Hepatocyte (in vitro differentiated cells): ENCODE measurements at regions not wholly inside any gene's neighbourhood (a gene's known extent, or its start where the extent isn't known, plus 50 kb on each side); places are given as distances from the start of the nearest gene placed in this dataset.

Experiments
- DNase-seq: peaks from one replicate; pipeline ENCODE4 v3.0.0-alpha.2; 2016; ENCODE audit warnings: low spot score
- H2AFZ ChIP-seq: fragments of 200-600 bp; sonication (generic); 2 replicates; pipeline ENCODE4 v1.6.0; 2016; ENCODE audit warnings: antibody characterized with exemption, mild to moderate bottlenecking
- H3K27ac ChIP-seq: fragments of 200-600 bp; sonication (generic); 2 replicates; pipeline ENCODE4 v1.5.1; 2016; ENCODE audit warnings: mild to moderate bottlenecking
- H3K27me3 ChIP-seq: fragments of 200-600 bp; sonication (generic); 2 replicates; pipeline ENCODE4 v1.6.1; 2016
- H3K36me3 ChIP-seq: fragments of 200-600 bp; sonication (generic); replicated peaks from 2 replicates; pipeline ENCODE4 v1.5.1; 2016; ENCODE audit warnings: low read depth; ENCODE audit not compliant: insufficient read depth
- H3K4me1 ChIP-seq: fragments of 200-600 bp; sonication (generic); 2 replicates; pipeline ENCODE4 v1.5.1; 2016; ENCODE audit warnings: mild to moderate bottlenecking, moderate library complexity; ENCODE audit not compliant: insufficient read depth
- H3K4me2 ChIP-seq: fragments of 200-600 bp; sonication (generic); 2 replicates; pipeline ENCODE4 v1.6.0; 2016
- H3K4me3 ChIP-seq: fragments of 200-600 bp; sonication (generic); 2 replicates; pipeline ENCODE4 v1.5.1; 2016; ENCODE audit warnings: mild to moderate bottlenecking
- H3K79me2 ChIP-seq: fragments of 200-600 bp; sonication (generic); 2 replicates; pipeline ENCODE4 v1.6.0; 2017; ENCODE audit warnings: mild to moderate bottlenecking
- H3K9me2 ChIP-seq: fragments of 200-600 bp; sonication (generic); replicated peaks from 2 replicates; pipeline ENCODE4 v1.6.0; 2017; ENCODE audit warnings: mild to moderate bottlenecking; ENCODE audit not compliant: insufficient read depth
- H3K9me3 ChIP-seq: fragments of 200-600 bp; sonication (generic); 2 replicates; pipeline ENCODE4 v1.5.1; 2016; ENCODE audit warnings: low read depth, mild to moderate bottlenecking
- H4K20me1 ChIP-seq: fragments of 200-600 bp; sonication (generic); 2 replicates; pipeline ENCODE4 v1.6.0; 2016; ENCODE audit warnings: mild to moderate bottlenecking; ENCODE audit not compliant: insufficient read depth, poor library complexity, severe bottlenecking
- EZH2 ChIP-seq: fragments of 200-600 bp; sonication (generic); IDR thresholded peaks from 2 replicates; pipeline ENCODE4 v1.6.1; 2016; ENCODE audit warnings: antibody characterized with exemption, mild to moderate bottlenecking, borderline replicate concordance
- EZH2phosphoT487 ChIP-seq: fragments of 200-600 bp; sonication (generic); IDR thresholded peaks from one replicate; pipeline ENCODE4 v1.6.1; 2018; ENCODE audit warnings: antibody characterized with exemption, mild to moderate bottlenecking, low read depth, moderate library complexity; ENCODE audit not compliant: unreplicated experiment, severe bottlenecking
- WGBS: methylation state at CpG from one replicate; pipeline ENCODE4 v1.1.6; 2016; ENCODE audit warnings: low lambda C conversion rate; ENCODE audit errors: missing lambda C conversion rate; 5-methylcytosine and 5-hydroxymethylcytosine counted together
- TF ChIP-seq, protein P1 (sequence below): fragments of 200-600 bp; sonication (generic); IDR thresholded peaks from 2 replicates; pipeline ENCODE4 v1.5.1; 2016; ENCODE audit warnings: antibody characterized with exemption, mild to moderate bottlenecking; ENCODE audit not compliant: poor library complexity

GRCh38 chr15:58249646-58250312 is 111.6 kb downstream of the AQP9 start:
- no peak overlapping the region for H2AFZ ChIP-seq
- DNase-seq: no peak
- TF ChIP-seq EZH2phosphoT487: no peak
- TF ChIP-seq, protein P1, sequence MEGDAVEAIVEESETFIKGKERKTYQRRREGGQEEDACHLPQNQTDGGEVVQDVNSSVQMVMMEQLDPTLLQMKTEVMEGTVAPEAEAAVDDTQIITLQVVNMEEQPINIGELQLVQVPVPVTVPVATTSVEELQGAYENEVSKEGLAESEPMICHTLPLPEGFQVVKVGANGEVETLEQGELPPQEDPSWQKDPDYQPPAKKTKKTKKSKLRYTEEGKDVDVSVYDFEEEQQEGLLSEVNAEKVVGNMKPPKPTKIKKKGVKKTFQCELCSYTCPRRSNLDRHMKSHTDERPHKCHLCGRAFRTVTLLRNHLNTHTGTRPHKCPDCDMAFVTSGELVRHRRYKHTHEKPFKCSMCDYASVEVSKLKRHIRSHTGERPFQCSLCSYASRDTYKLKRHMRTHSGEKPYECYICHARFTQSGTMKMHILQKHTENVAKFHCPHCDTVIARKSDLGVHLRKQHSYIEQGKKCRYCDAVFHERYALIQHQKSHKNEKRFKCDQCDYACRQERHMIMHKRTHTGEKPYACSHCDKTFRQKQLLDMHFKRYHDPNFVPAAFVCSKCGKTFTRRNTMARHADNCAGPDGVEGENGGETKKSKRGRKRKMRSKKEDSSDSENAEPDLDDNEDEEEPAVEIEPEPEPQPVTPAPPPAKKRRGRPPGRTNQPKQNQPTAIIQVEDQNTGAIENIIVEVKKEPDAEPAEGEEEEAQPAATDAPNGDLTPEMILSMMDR: no peak
- TF ChIP-seq EZH2: no peak

GRCh38 chr15:58252586-58253323 is 114.6 kb downstream of the AQP9 start:
- Histone ChIP-seq H3K4me2 (no peak overlapping the region), H3K27me3 (no peaks in the 10 kb centered on the region), H3K9me2 (no peaks in the 10 kb centered on the region), H3K27ac (no peak overlapping the region), H3K79me2 (no peaks in the 10 kb centered on the region), H3K36me3 (no peaks in the 10 kb centered on the region), H2AFZ (no peak overlapping the region), H3K4me1 (no peaks in the 10 kb centered on the region), H3K9me3 (no peaks in the 10 kb centered on the region), H4K20me1 (no peaks in the 10 kb centered on the region), H3K4me3 (no peak overlapping the region)
- no peak for DNase-seq
- TF ChIP-seq EZH2phosphoT487 (no peak), EZH2 (no peak)
- TF ChIP-seq, protein P1: no peak
- 69% methylated on average over 7 of the region's 7 CpGs for WGBS

More at GRCh38 chr15:58249646-58250312, 111.6 kb downstream of the AQP9 start:
- Histone ChIP-seq H3K4me2 (no peak overlapping the region), H3K36me3 (no peaks in the 10 kb centered on the region), H3K4me3 (no peak overlapping the region), H3K9me2 (no peaks in the 10 kb centered on the region), H3K9me3 (no peaks in the 10 kb centered on the region), H3K4me1 (no peaks in the 10 kb centered on the region), H3K27ac (no peak overlapping the region), H3K79me2 (no peaks in the 10 kb centered on the region), H4K20me1 (no peaks in the 10 kb centered on the region), H3K27me3 (no peaks in the 10 kb centered on the region)
- WGBS: 64% methylated on average over 8 of the region's 8 CpGs

- Histone ChIP-seq H2AFZ (no peak overlapping the region), H3K4me1 (no peaks in the 10 kb centered on the region), H3K4me2 (no peak overlapping the region), H3K79me2 (no peaks in the 10 kb centered on the region), H3K27me3 (no peaks in the 10 kb centered on the region), H3K9me3 (no peaks in the 10 kb centered on the region), H4K20me1 (no peaks in the 10 kb centered on the region), H3K27ac (no peak overlapping the region), H3K36me3 (no peaks in the 10 kb centered on the region), H3K4me3 (no peak overlapping the region), H3K9me2 (no peaks in the 10 kb centered on the region)
- TF ChIP-seq EZH2: no peak
- DNase-seq: no peak
- WGBS: 89% methylated on average over 7 of the region's 7 CpGs
Observed at GRCh38 chr15:58257776-58258325, 119.7 kb downstream of the AQP9 start.
